GM23338 (cell line): ENCODE measurements at regions not wholly inside any gene's neighbourhood (a gene's known extent, or its start where the extent isn't known, plus 50 kb on each side); places are given as distances from the start of the nearest gene placed in this dataset.

Experiments used
- ATAC-seq: fragments of 200-7000 bp; cut with Tn5 transposase; 3 replicates; pipeline ENCODE4 v1.9.1; 2020
- DNase-seq: peaks from one replicate; pipeline ENCODE4 v3.0.0-alpha.2; 2015; ENCODE audit warnings: low spot score
- H2AFZ ChIP-seq: fragments of 200-600 bp; sonication (generic); 2 replicates; pipeline ENCODE4 v1.8.0; 2016; ENCODE audit warnings: antibody characterized with exemption, mild to moderate bottlenecking, moderate library complexity
- H3F3A ChIP-seq: fragments of 200-600 bp; sonication (generic); replicated peaks from 2 replicates; pipeline ENCODE4 v1.8.0; 2017; ENCODE audit warnings: antibody characterized with exemption, mixed run types, low read depth
- H3K27ac ChIP-seq: fragments of 200-600 bp; sonication (generic); 2 replicates; pipeline ENCODE4 v1.6.1; 2016; ENCODE audit warnings: low read depth
- H3K27me3 ChIP-seq: fragments of 200-600 bp; sonication (generic); 2 replicates; pipeline ENCODE4 v1.8.0; 2016; ENCODE audit warnings: mild to moderate bottlenecking, mixed run types, moderate library complexity; ENCODE audit not compliant: insufficient read depth
- H3K36me3 ChIP-seq: fragments of 200-600 bp; sonication (generic); 2 replicates; pipeline ENCODE4 v1.8.0; 2016; ENCODE audit warnings: mild to moderate bottlenecking; ENCODE audit not compliant: insufficient read depth
- H3K4me1 ChIP-seq: fragments of 200-600 bp; sonication (generic); 2 replicates; pipeline ENCODE4 v1.8.0; 2016; ENCODE audit warnings: mild to moderate bottlenecking, moderate library complexity; ENCODE audit not compliant: insufficient read depth
- H3K4me2 ChIP-seq: fragments of 200-600 bp; sonication (generic); 2 replicates; pipeline ENCODE4 v1.7.1; 2017; ENCODE audit warnings: mixed run types
- H3K4me3 ChIP-seq: fragments of 200-600 bp; sonication (generic); 2 replicates; pipeline ENCODE4 v1.6.1; 2016; ENCODE audit warnings: mixed run types
- H3K79me2 ChIP-seq: fragments of 200-600 bp; sonication (generic); replicated peaks from 2 replicates; pipeline ENCODE4 v1.8.0; 2017; ENCODE audit warnings: mild to moderate bottlenecking; ENCODE audit not compliant: insufficient read depth
- H3K9me2 ChIP-seq: fragments of 200-600 bp; sonication (generic); 2 replicates; pipeline ENCODE4 v1.8.0; 2017; ENCODE audit not compliant: insufficient read depth
- H4K20me1 ChIP-seq: fragments of 200-600 bp; sonication (generic); replicated peaks from 2 replicates; pipeline ENCODE4 v1.8.0; 2017; ENCODE audit warnings: mild to moderate bottlenecking; ENCODE audit not compliant: insufficient read depth
- H3K27ac Mint-ChIP-seq: 2 replicates; pipeline ENCODE4 v1.8.0; 2020; ENCODE audit warnings: inconsistent platforms, mild to moderate bottlenecking, moderate library complexity, mixed read lengths
- H3K27me3 Mint-ChIP-seq: 3 replicates; pipeline ENCODE4 v1.8.0; 2022; ENCODE audit warnings: low read depth, mild to moderate bottlenecking, moderate library complexity, mixed read lengths, inconsistent platforms; ENCODE audit not compliant: insufficient read depth, poor library complexity
- H3K36me3 Mint-ChIP-seq: 3 replicates; pipeline ENCODE4 v1.8.0; 2021; ENCODE audit warnings: low read depth, mild to moderate bottlenecking, inconsistent platforms, moderate library complexity, mixed read lengths
- H3K4me1 Mint-ChIP-seq: 3 replicates; pipeline ENCODE4 v1.8.0; 2020; ENCODE audit warnings: mild to moderate bottlenecking, inconsistent platforms, mixed read lengths
- H3K4me3 Mint-ChIP-seq: 3 replicates; pipeline ENCODE4 v1.8.0; 2021; ENCODE audit warnings: moderate library complexity, mild to moderate bottlenecking, inconsistent platforms, mixed read lengths
- H3K9me3 Mint-ChIP-seq: 3 replicates; pipeline ENCODE4 v1.8.0; 2020; ENCODE audit warnings: moderate library complexity, mild to moderate bottlenecking, inconsistent platforms, mixed read lengths
- CREB1 ChIP-seq: fragments of 250-450 bp; sonication (Bioruptor Pico); IDR thresholded peaks from 2 replicates; pipeline ENCODE4 v1.5.0; 2020; ENCODE audit warnings: low read depth, mild to moderate bottlenecking, moderate library complexity
- EZH2 ChIP-seq: fragments of 200-600 bp; sonication (generic); IDR thresholded peaks from one replicate; pipeline ENCODE4 v1.8.0; 2017; ENCODE audit warnings: antibody characterized with exemption, mild to moderate bottlenecking, low read depth; ENCODE audit not compliant: unreplicated experiment
- EZH2phosphoT487 ChIP-seq: fragments of 200-600 bp; sonication (generic); IDR thresholded peaks from one replicate; pipeline ENCODE4 v1.8.1; 2018; ENCODE audit warnings: antibody characterized with exemption; ENCODE audit not compliant: unreplicated experiment
- NANOG ChIP-seq: IDR thresholded peaks from 2 replicates; pipeline ENCODE4 v1.6.1; 2016; ENCODE audit warnings: antibody characterized with exemption, borderline replicate concordance
- POLR2AphosphoS5 ChIP-seq: IDR thresholded peaks from 2 replicates; pipeline ENCODE4 v1.6.1; 2016; ENCODE audit warnings: antibody characterized with exemption, low read depth
- STAT1 ChIP-seq: IDR thresholded peaks from one replicate; pipeline ENCODE4 v1.6.1; 2016; ENCODE audit warnings: antibody characterized with exemption; ENCODE audit not compliant: unreplicated experiment
- ZNF114 ChIP-seq: fragments of 250-450 bp; sonication (Bioruptor Pico); IDR thresholded peaks from 2 replicates; pipeline ENCODE4 v1.5.0; 2020; ENCODE audit warnings: mild to moderate bottlenecking, moderate library complexity
- ZNF331 ChIP-seq: fragments of 250-450 bp; sonication (Bioruptor Pico); IDR thresholded peaks from 2 replicates; pipeline ENCODE4 v1.5.0; 2020; ENCODE audit warnings: low read depth, mild to moderate bottlenecking, moderate library complexity
- TF ChIP-seq, protein P1 (sequence below), 2 experiments: fragments of 200-600 bp in 1 of 2; sonication (generic) in 1 of 2; conservative IDR thresholded peaks; 2 replicates each; pipeline versions ENCODE4 v1.5.1 to v1.6.1; 2016 to 2017; ENCODE audit warnings: antibody characterized with exemption in 2 of 2, low read depth in 2 of 2, mild to moderate bottlenecking in 2 of 2, moderate library complexity in 1 of 2
- TF ChIP-seq, protein P2 (sequence below): IDR thresholded peaks from one replicate; pipeline ENCODE4 v1.6.1; 2018; ENCODE audit warnings: antibody characterized with exemption; ENCODE audit not compliant: unreplicated experiment
- TF ChIP-seq, protein P3 (sequence below): IDR thresholded peaks from 2 replicates; pipeline ENCODE4 v1.6.1; 2016; ENCODE audit warnings: antibody characterized with exemption

DNA sequence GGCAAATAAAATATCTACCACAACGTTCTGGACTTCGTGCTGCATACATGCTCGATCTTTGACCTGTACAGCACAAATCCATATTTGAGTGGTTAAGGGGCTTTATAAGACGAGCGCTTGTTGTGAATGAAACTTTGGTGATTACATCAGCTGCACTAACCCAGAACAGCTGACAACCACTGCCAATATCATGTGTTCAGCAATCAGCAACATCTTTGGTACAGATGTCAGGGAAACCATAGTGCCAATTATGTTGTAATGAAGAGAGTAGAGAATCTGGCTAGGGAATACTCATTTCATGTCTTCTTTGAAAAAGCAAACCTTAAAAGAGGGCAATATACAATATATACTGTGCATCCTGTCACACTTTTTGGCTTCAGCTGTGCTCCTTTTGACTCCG lies 188.6 kb upstream of the NT5E start (continued):
- TF ChIP-seq ZNF114 (CRISPR knock-in tag) (no peak), EZH2phosphoT487 (no peak), CREB1 (CRISPR knock-in tag) (no peak), ZNF331 (CRISPR knock-in tag) (no peak)
- TF ChIP-seq, protein P1, sequence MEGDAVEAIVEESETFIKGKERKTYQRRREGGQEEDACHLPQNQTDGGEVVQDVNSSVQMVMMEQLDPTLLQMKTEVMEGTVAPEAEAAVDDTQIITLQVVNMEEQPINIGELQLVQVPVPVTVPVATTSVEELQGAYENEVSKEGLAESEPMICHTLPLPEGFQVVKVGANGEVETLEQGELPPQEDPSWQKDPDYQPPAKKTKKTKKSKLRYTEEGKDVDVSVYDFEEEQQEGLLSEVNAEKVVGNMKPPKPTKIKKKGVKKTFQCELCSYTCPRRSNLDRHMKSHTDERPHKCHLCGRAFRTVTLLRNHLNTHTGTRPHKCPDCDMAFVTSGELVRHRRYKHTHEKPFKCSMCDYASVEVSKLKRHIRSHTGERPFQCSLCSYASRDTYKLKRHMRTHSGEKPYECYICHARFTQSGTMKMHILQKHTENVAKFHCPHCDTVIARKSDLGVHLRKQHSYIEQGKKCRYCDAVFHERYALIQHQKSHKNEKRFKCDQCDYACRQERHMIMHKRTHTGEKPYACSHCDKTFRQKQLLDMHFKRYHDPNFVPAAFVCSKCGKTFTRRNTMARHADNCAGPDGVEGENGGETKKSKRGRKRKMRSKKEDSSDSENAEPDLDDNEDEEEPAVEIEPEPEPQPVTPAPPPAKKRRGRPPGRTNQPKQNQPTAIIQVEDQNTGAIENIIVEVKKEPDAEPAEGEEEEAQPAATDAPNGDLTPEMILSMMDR (conservative IDR thresholded peaks at IDR 0.05; ENCODE audit: low read depth in 2 of 2) = no peak
- TF ChIP-seq, protein P2, sequence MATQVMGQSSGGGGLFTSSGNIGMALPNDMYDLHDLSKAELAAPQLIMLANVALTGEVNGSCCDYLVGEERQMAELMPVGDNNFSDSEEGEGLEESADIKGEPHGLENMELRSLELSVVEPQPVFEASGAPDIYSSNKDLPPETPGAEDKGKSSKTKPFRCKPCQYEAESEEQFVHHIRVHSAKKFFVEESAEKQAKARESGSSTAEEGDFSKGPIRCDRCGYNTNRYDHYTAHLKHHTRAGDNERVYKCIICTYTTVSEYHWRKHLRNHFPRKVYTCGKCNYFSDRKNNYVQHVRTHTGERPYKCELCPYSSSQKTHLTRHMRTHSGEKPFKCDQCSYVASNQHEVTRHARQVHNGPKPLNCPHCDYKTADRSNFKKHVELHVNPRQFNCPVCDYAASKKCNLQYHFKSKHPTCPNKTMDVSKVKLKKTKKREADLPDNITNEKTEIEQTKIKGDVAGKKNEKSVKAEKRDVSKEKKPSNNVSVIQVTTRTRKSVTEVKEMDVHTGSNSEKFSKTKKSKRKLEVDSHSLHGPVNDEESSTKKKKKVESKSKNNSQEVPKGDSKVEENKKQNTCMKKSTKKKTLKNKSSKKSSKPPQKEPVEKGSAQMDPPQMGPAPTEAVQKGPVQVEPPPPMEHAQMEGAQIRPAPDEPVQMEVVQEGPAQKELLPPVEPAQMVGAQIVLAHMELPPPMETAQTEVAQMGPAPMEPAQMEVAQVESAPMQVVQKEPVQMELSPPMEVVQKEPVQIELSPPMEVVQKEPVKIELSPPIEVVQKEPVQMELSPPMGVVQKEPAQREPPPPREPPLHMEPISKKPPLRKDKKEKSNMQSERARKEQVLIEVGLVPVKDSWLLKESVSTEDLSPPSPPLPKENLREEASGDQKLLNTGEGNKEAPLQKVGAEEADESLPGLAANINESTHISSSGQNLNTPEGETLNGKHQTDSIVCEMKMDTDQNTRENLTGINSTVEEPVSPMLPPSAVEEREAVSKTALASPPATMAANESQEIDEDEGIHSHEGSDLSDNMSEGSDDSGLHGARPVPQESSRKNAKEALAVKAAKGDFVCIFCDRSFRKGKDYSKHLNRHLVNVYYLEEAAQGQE = no peak
- TF ChIP-seq, protein P3, sequence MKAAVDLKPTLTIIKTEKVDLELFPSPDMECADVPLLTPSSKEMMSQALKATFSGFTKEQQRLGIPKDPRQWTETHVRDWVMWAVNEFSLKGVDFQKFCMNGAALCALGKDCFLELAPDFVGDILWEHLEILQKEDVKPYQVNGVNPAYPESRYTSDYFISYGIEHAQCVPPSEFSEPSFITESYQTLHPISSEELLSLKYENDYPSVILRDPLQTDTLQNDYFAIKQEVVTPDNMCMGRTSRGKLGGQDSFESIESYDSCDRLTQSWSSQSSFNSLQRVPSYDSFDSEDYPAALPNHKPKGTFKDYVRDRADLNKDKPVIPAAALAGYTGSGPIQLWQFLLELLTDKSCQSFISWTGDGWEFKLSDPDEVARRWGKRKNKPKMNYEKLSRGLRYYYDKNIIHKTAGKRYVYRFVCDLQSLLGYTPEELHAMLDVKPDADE = no peak

DNA sequence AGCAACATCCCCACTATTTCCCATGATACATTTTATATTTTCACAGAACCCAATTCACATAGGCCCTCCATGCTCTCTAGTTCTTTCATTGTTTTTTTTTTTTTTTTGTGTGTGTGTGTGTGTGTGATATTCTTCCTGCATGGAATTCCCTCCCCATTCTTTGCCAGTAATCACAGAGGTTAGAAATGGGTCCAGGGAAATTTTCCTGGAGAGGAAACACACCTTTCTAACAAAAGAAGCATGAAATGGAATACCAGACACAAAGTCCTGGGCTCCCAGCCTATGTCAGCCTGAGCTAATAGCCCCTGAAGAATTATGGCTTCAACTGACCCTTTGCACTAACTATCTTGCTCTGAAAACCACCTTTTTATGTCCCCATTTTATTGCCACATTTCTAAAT lies 194.2 kb upstream of the NT5E start:
- Mint-ChIP-seq H3K27ac (no peak overlapping the region), H3K9me3 (peaks cover 6% of the 10 kb centered on the region), H3K4me1 (peaks cover 6% of the 10 kb centered on the region; the same call in 2 of the 3 replicates), H3K4me3 (no peak overlapping the region), H3K27me3 (no peaks in the 10 kb centered on the region), H3K36me3 (no peaks in the 10 kb centered on the region)
- H3K27me3 ChIP-seq = no peaks in the 10 kb centered on the region
- ATAC-seq (no peak), DNase-seq (no peak)
- H3F3A ChIP-seq = no peaks in the 10 kb centered on the region
- H4K20me1 ChIP-seq = no peaks in the 10 kb centered on the region
- no peaks in the 10 kb centered on the region for H3K36me3 ChIP-seq
- H3K4me1 ChIP-seq = peaks cover 5% of the 10 kb centered on the region; the same call in 1 of the 2 replicates
- H3K4me3 ChIP-seq = no peak overlapping the region
- no peaks in the 10 kb centered on the region for H3K79me2 ChIP-seq
- H3K9me2 ChIP-seq = peaks cover 5% of the 10 kb centered on the region; the same call in 1 of the 2 replicates
- no peak for TF ChIP-seq EZH2
- TF ChIP-seq, protein P1 (conservative IDR thresholded peaks at IDR 0.05; ENCODE audit: low read depth in 2 of 2) = no peak
- TF ChIP-seq, protein P3 = no peak
- no peak for TF ChIP-seq NANOG
- TF ChIP-seq STAT1 = no peak
- no peak for TF ChIP-seq POLR2AphosphoS5
- no peak for TF ChIP-seq ZNF331 (CRISPR knock-in tag)
- H3K4me2 ChIP-seq = no peak overlapping the region
- no peak overlapping the region for H2AFZ ChIP-seq
- no peak overlapping the region for H3K27ac ChIP-seq
